Gastroesophageal sphincter (tissue), 4 donors: ENCODE measurements at regions not wholly inside any gene's neighbourhood (a gene's known extent, or its start where the extent isn't known, plus 50 kb on each side); places are given as distances from the start of the nearest gene placed in this dataset.

Source experiments
- ATAC-seq: fragments of 150-250 bp; one replicate; pipeline ENCODE4 v1.9.1; 2016; ENCODE audit warnings: mild to moderate bottlenecking, moderate library complexity
- H3K27ac ChIP-seq, 4 donors: fragments of 200-600 bp; sonication (generic) in 3 of 4; 1 replicate in 3 of 4; 2 replicates in 1 of 4; pipeline ENCODE4 v1.5.1; 2016 to 2019
- H3K27me3 ChIP-seq: fragments of 200-600 bp; sonication (generic); one replicate; pipeline ENCODE4 v1.5.1; 2019
- H3K36me3 ChIP-seq, 2 donors: fragments of 200-600 bp; sonication (generic); one replicate each; pipeline ENCODE4 v1.5.1; 2019; ENCODE audit warnings: control low read depth in 1 of 2
- H3K4me1 ChIP-seq, 3 donors: fragments of 200-600 bp; sonication (generic); 1 replicate in 2 of 3; 2 replicates in 1 of 3; pipeline ENCODE4 v1.5.1; 2016 to 2019; ENCODE audit warnings: control low read depth in 2 of 3
- H3K4me3 ChIP-seq, 2 donors: fragments of 200-600 bp; sonication (generic); one replicate each; pipeline ENCODE4 v1.5.1; 2019; ENCODE audit warnings: mild to moderate bottlenecking in 1 of 2, moderate library complexity in 1 of 2
- H3K9me3 ChIP-seq, 3 donors: fragments of 200-600 bp; sonication (generic); one replicate each; pipeline ENCODE4 v1.5.1; 2017 to 2019; ENCODE audit warnings: control low read depth in 2 of 3
- CTCF ChIP-seq, 4 experiments: fragments of 200-600 bp in 2 of 4; fragments of 450-650 bp in 2 of 4; sonication (generic) in 1 of 4; IDR thresholded peaks; one replicate each; pipeline ENCODE4 v1.5.1; 2017 to 2019; ENCODE audit warnings: antibody characterized with exemption in 4 of 4, mild to moderate bottlenecking in 2 of 4, moderate library complexity in 2 of 4
- EP300 ChIP-seq: sonication (generic); formaldehyde crosslinking; IDR thresholded peaks from one replicate; pipeline ENCODE4 v1.6.1; 2017; ENCODE audit warnings: antibody characterized with exemption, mild to moderate bottlenecking
- POLR2A ChIP-seq, 2 donors: fragments of 450-650 bp; IDR thresholded peaks; one replicate each; pipeline ENCODE4 v1.6.1; 2017; ENCODE audit warnings: antibody characterized with exemption in 2 of 2, mild to moderate bottlenecking in 2 of 2, moderate library complexity in 1 of 2
- POLR2AphosphoS5 ChIP-seq: sonication (generic); formaldehyde crosslinking; IDR thresholded peaks from one replicate; pipeline ENCODE4 v1.6.1; 2017; ENCODE audit warnings: antibody characterized with exemption
- WGBS, 2 donors: methylation state at CpG; one replicate each; pipeline ENCODE4 v1.1.5; 2018; ENCODE audit warnings: low coverage in 1 of 2; 5-methylcytosine and 5-hydroxymethylcytosine counted together

- peak; percentile 63 for ATAC-seq
- H3K36me3 ChIP-seq: no peaks in the 10 kb centered on the region
- 6 to 30% methylated on average over 2 of the region's 8 CpGs for WGBS, 2 donors
- TF ChIP-seq CTCF (IDR thresholded peaks at IDR 0.05) (no peak), EP300 (no peak), POLR2AphosphoS5 (no peak), POLR2A (IDR thresholded peaks at IDR 0.05) (no peak)
- no peaks in the 10 kb centered on the region for H3K9me3 ChIP-seq
- H3K4me1 ChIP-seq: peaks cover 0 to 13% (median 4%) of the 10 kb centered on the region in 3 donors
- H3K4me3 ChIP-seq: no peak overlapping the region
- H3K27me3 ChIP-seq: no peaks in the 10 kb centered on the region
- H3K27ac ChIP-seq: peak overlapping the region in 1 of 4 donors; percentile 1
Observed at GRCh38 chr20:10131732-10132345, 86.8 kb upstream of the SNAP25 start.

GRCh38 chr20:10132387-10132786, 86.2 kb upstream of the SNAP25 start:
- ATAC-seq: no peak
- WGBS, 2 donors: 33% methylated on average over 1 of the region's 7 CpGs; no CpG with 5 or more reads in 1 of the 2 donors
- peaks cover 0 to 13% (median 4%) of the 10 kb centered on the region in 3 donors for H3K4me1 ChIP-seq
- no peaks in the 10 kb centered on the region for H3K9me3 ChIP-seq
- H3K27ac ChIP-seq: no peak overlapping the region
- no peaks in the 10 kb centered on the region for H3K27me3 ChIP-seq
- no peak overlapping the region for H3K4me3 ChIP-seq
- TF ChIP-seq EP300: no peak
- no peak for TF ChIP-seq POLR2AphosphoS5
- no peak for TF ChIP-seq CTCF (IDR thresholded peaks at IDR 0.05)
- TF ChIP-seq POLR2A (IDR thresholded peaks at IDR 0.05): no peak
- no peaks in the 10 kb centered on the region for H3K36me3 ChIP-seq

GRCh38 chr20:10133532-10133931, 85.1 kb upstream of the SNAP25 start:
- TF ChIP-seq EP300 (no peak), POLR2A (IDR thresholded peaks at IDR 0.05) (no peak), POLR2AphosphoS5 (no peak), CTCF (IDR thresholded peaks at IDR 0.05) (no peak)

GRCh38 chr20:10134176-10134575, 84.5 kb upstream of the SNAP25 start:
- Histone ChIP-seq H3K27ac (no peak overlapping the region), H3K4me1 (peaks cover 0 to 13% (median 4%) of the 10 kb centered on the region in 3 donors), H3K4me3 (no peak overlapping the region), H3K9me3 (no peaks in the 10 kb centered on the region), H3K36me3 (no peaks in the 10 kb centered on the region), H3K27me3 (no peaks in the 10 kb centered on the region)
- TF ChIP-seq POLR2A (IDR thresholded peaks at IDR 0.05) (no peak), POLR2AphosphoS5 (no peak), CTCF (IDR thresholded peaks at IDR 0.05) (no peak), EP300 (no peak)
- 49 to 74% methylated on average over 2 to 3 of the region's 4 CpGs for WGBS, 2 donors
- no peak for ATAC-seq

More at GRCh38 chr20:10133532-10133931, 85.1 kb upstream of the SNAP25 start:
- ATAC-seq: no peak
- no peaks in the 10 kb centered on the region for H3K27me3 ChIP-seq
- H3K36me3 ChIP-seq: no peaks in the 10 kb centered on the region
- H3K9me3 ChIP-seq: no peaks in the 10 kb centered on the region
- no peak overlapping the region for H3K27ac ChIP-seq
- peaks cover 0 to 13% (median 4%) of the 10 kb centered on the region in 3 donors for H3K4me1 ChIP-seq
- H3K4me3 ChIP-seq: no peak overlapping the region
- 74 to 79% methylated on average over 4 of the region's 4 CpGs for WGBS, 2 donors

GRCh38 chr20:10135438-10135837, 83.2 kb upstream of the SNAP25 start:
- Histone ChIP-seq H3K36me3 (no peaks in the 10 kb centered on the region), H3K27me3 (no peaks in the 10 kb centered on the region), H3K9me3 (no peaks in the 10 kb centered on the region), H3K4me3 (no peak overlapping the region), H3K4me1 (peaks cover 0 to 13% (median 4%) of the 10 kb centered on the region in 3 donors), H3K27ac (no peak overlapping the region)
- no peak for ATAC-seq
- 79 to 93% methylated on average over 3 to 9 of the region's 9 CpGs for WGBS, 2 donors
- TF ChIP-seq EP300: no peak
- no peak for TF ChIP-seq POLR2AphosphoS5
- no peak for TF ChIP-seq POLR2A (IDR thresholded peaks at IDR 0.05)
- no peak for TF ChIP-seq CTCF (IDR thresholded peaks at IDR 0.05)
